DND-41 (cell line): ENCODE measurements at regions not wholly inside any gene's neighbourhood (a gene's known extent, or its start where the extent isn't known, plus 50 kb on each side); places are given as distances from the start of the nearest gene placed in this dataset.
A peak's percentile ranks its signal among the peaks of the same experiment; 100 is the strongest.
"Not testable (repeated sequence)": the region's sequence is repeated elsewhere in the genome, so short reads cannot be mapped to it uniquely, and the experiment has no call there.

ENCODE experiments used
- ATAC-seq: fragments of 200-7000 bp; cut with Tn5 transposase; 3 replicates; pipeline ENCODE4 v1.9.1; 2021; ENCODE audit warnings: low read depth; ENCODE audit not compliant: insufficient read depth
- DNase-seq: peaks from one replicate; pipeline ENCODE4 v3.0.0-alpha.2; 2020
- H2AFZ ChIP-seq: 2 replicates; pipeline ENCODE4 v1.6.0; 2012; ENCODE audit warnings: low read depth, low read length
- H3K27ac ChIP-seq: 2 replicates; pipeline ENCODE4 v1.5.1; 2012; ENCODE audit warnings: low read length, inconsistent platforms
- H3K27me3 ChIP-seq: fragments of 200-600 bp; sonication (generic); 2 replicates; pipeline ENCODE4 v1.6.0; 2012; ENCODE audit warnings: low read length, mild to moderate bottlenecking, inconsistent platforms; ENCODE audit not compliant: insufficient read depth, poor library complexity
- H3K36me3 ChIP-seq: 2 replicates; pipeline ENCODE4 v1.5.1; 2012; ENCODE audit warnings: low read length, inconsistent platforms; ENCODE audit not compliant: insufficient read depth
- H3K4me1 ChIP-seq: 2 replicates; pipeline ENCODE4 v1.5.1; 2012; ENCODE audit warnings: mild to moderate bottlenecking, low read length; ENCODE audit not compliant: insufficient read depth
- H3K4me2 ChIP-seq: 2 replicates; pipeline ENCODE4 v1.6.0; 2012; ENCODE audit warnings: mild to moderate bottlenecking, moderate library complexity, low read length, inconsistent platforms; ENCODE audit not compliant: insufficient read depth
- H3K4me3 ChIP-seq, 2 experiments: fragments of 200-600 bp in 1 of 2; shearing (Covaris generic) in 1 of 2; 2 replicates each; pipeline ENCODE4 v1.5.1; 2012 to 2016; ENCODE audit warnings: inconsistent platforms in 2 of 2, low read length in 2 of 2, mild to moderate bottlenecking in 2 of 2, low read depth in 1 of 2, moderate library complexity in 1 of 2
- H3K79me2 ChIP-seq: 2 replicates; pipeline ENCODE4 v1.6.0; 2012; ENCODE audit warnings: low read length, inconsistent platforms; ENCODE audit not compliant: insufficient read depth
- H3K9ac ChIP-seq: 2 replicates; pipeline ENCODE4 v1.6.0; 2012; ENCODE audit warnings: low read depth, mild to moderate bottlenecking, inconsistent platforms, low read length, moderate library complexity
- H3K9me3 ChIP-seq: 2 replicates; pipeline ENCODE4 v1.5.1; 2012; ENCODE audit warnings: low read length, moderate library complexity, mild to moderate bottlenecking, inconsistent platforms; ENCODE audit not compliant: insufficient read depth, severe bottlenecking
- H4K20me1 ChIP-seq: 2 replicates; pipeline ENCODE4 v1.6.0; 2012; ENCODE audit warnings: low read length; ENCODE audit not compliant: insufficient read depth
- EZH2 ChIP-seq: IDR thresholded peaks from 3 replicates; pipeline ENCODE4 v1.6.1; 2012; ENCODE audit warnings: borderline replicate concordance, low read depth, mild to moderate bottlenecking, moderate library complexity, low read length, inconsistent platforms; ENCODE audit not compliant: severe bottlenecking
- TF ChIP-seq, protein P1 (sequence below): IDR thresholded peaks from 2 replicates; pipeline ENCODE4 v1.5.1; 2012; ENCODE audit warnings: borderline replicate concordance, low read length, moderate library complexity, mild to moderate bottlenecking; ENCODE audit not compliant: poor library complexity, severe bottlenecking; ENCODE audit errors: extremely low read depth

DNA sequence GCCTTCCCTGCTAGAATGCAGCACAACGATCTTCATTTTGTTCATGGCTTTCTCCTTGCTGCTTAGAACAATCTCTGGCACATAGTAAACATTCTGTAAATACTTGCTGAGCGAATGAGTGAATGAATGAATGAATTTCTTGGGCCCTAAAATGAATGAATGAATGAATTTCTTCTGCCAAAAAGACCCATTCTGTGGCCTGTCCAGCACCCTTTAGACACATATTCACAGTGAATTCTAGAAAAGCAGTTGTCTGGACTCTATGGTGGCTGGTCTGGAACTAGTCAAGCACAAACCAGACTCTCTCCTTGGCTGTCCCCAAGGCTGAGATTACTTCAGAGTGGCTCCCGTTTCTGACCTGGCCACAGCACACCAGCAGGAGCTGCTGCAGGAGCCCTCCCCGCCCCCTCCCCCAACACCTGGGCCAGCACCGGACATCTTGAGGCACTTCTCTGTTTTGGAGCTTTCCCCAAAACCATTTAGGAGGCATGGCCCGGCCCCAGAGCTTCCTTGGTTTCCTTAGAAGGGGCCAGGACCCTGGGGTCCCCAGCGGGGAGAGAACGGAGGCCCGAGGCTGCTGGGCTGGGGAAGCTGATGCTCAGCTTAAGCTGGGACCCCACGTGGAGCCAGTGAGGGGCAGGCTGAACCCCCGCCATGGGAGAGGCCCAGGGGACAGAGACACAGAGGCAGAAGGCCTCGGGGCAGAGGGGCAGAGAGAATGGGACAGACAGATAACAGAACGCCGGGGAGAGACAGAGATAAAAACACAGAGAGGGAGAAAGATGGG is 159.0 kb downstream of the ZFP36L2 start:
- Histone ChIP-seq H3K27me3 (no peaks in the 10 kb centered on the region), H3K4me2 (no peak overlapping the region), H3K27ac (peak overlapping the region; percentile 5; the same call in 1 of the 2 replicates), H2AFZ (no peak overlapping the region), H4K20me1 (no peaks in the 10 kb centered on the region), H3K79me2 (no peaks in the 10 kb centered on the region), H3K4me3 (no peak overlapping the region), H3K9me3 (no peaks in the 10 kb centered on the region), H3K4me1 (peaks cover 11% of the 10 kb centered on the region), H3K9ac (no peak overlapping the region), H3K36me3 (no peaks in the 10 kb centered on the region)
- no peak for DNase-seq
- no peak for TF ChIP-seq EZH2
- TF ChIP-seq, protein P1, sequence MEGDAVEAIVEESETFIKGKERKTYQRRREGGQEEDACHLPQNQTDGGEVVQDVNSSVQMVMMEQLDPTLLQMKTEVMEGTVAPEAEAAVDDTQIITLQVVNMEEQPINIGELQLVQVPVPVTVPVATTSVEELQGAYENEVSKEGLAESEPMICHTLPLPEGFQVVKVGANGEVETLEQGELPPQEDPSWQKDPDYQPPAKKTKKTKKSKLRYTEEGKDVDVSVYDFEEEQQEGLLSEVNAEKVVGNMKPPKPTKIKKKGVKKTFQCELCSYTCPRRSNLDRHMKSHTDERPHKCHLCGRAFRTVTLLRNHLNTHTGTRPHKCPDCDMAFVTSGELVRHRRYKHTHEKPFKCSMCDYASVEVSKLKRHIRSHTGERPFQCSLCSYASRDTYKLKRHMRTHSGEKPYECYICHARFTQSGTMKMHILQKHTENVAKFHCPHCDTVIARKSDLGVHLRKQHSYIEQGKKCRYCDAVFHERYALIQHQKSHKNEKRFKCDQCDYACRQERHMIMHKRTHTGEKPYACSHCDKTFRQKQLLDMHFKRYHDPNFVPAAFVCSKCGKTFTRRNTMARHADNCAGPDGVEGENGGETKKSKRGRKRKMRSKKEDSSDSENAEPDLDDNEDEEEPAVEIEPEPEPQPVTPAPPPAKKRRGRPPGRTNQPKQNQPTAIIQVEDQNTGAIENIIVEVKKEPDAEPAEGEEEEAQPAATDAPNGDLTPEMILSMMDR = no peak
- ATAC-seq = no peak

DNA sequence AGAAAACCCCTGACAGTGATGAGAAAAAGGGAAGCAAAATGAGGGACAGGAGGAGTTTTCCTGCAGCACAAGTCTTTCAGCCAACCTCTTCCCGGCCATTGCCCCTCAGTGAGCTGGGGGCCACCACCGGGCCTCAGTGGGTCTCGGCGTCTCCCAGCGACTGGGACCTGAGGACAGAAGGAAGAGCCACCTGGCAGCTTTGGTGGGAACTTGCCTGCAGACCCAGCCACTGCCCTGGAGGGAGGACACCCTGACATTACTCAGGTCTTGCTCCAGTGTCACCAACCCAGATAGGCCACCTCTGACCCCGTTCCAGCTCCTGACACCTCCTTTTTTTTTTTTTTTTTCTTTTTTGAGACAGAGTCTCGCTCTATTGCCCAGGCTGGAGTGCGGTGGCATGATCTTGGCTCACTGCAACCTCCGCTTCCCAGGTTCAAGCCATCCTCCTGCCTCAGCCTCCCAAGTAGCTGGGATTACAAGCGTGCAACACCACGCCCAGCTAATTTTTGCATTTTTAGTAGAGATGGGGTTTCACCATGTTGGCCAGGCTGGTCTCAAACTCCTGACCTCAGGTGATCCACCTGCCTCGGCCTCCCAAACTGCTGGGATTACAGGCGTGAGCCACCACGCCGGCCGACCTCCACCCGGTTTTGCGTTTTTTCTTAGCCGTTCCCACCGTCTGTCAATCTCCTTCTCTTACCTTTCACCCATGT is 159.7 kb downstream of the ZFP36L2 start:
- not testable (repeated sequence) for H3K4me3 ChIP-seq, H3K36me3 ChIP-seq, DNase-seq, H3K27me3 ChIP-seq, H4K20me1 ChIP-seq, ATAC-seq, H3K9ac ChIP-seq, H3K79me2 ChIP-seq, H3K9me3 ChIP-seq, H2AFZ ChIP-seq, H3K4me2 ChIP-seq
- Histone ChIP-seq H3K27ac (peak overlapping the region; percentile 68), H3K4me1 (peaks cover 15% of the 10 kb centered on the region)

DNA sequence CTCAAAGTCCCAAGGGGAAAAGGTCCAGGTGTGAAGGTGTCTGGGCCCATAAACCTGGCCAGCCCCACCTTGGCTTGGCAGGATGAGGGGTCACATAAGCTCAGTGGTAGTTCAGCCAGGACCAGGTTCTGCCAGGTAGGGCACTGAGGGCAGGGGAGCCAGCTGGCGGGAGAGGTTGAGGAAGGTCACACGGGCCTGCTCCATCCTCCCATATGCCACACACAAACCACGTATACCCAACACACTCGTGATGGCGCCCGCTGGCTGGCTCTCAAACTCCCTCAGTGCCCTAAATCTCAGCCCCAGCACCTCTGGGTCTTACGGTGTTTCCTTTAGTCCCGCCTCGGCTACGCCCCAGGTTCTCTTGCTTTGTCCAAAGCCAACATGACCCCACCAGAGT is 160.5 kb downstream of the ZFP36L2 start:
- Histone ChIP-seq H3K27me3 (no peaks in the 10 kb centered on the region), H3K9me3 (peaks cover 4% of the 10 kb centered on the region), H2AFZ (no peak overlapping the region), H3K36me3 (no peaks in the 10 kb centered on the region), H3K4me2 (no peak overlapping the region), H3K9ac (no peak overlapping the region), H3K4me1 (peaks cover 23% of the 10 kb centered on the region), H3K4me3 (no peak overlapping the region), H3K79me2 (no peaks in the 10 kb centered on the region), H3K27ac (peak overlapping the region; percentile 68), H4K20me1 (no peaks in the 10 kb centered on the region)
- no peak for DNase-seq
- TF ChIP-seq EZH2 = no peak
- TF ChIP-seq, protein P1 = no peak
- peak; percentile 54; the same call in 1 of the 3 replicates for ATAC-seq

DNA sequence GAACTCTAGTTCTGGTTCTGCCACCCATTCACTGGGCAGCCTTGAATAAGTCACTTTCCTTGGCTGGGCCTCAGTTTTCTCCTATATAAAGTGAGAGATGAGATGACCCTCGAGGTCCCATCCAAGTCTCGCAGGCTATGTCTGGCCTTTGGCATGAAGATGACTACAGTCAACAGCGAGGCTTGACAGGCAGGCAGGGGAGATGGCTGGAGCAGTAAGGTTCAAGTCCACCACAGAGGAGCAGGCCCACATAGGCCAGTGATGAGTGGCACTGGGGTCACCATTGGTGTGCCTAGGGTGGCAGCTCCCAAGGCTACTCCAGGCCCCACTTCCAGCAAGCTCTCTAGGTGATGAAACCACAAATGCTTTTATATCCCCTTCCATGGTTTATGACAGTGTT is 161.4 kb downstream of the ZFP36L2 start:
- Histone ChIP-seq H3K4me2 (no peak overlapping the region), H3K4me3 (no peak overlapping the region), H3K79me2 (no peaks in the 10 kb centered on the region), H3K4me1 (peaks cover 31% of the 10 kb centered on the region), H3K9ac (no peak overlapping the region), H2AFZ (no peak overlapping the region), H4K20me1 (no peaks in the 10 kb centered on the region), H3K27me3 (no peaks in the 10 kb centered on the region), H3K36me3 (no peaks in the 10 kb centered on the region), H3K9me3 (peaks cover 4% of the 10 kb centered on the region), H3K27ac (peak overlapping the region; percentile 43)
- TF ChIP-seq, protein P1 = no peak
- TF ChIP-seq EZH2 = no peak
- DNase-seq = no peak
- ATAC-seq = no peak

DNA sequence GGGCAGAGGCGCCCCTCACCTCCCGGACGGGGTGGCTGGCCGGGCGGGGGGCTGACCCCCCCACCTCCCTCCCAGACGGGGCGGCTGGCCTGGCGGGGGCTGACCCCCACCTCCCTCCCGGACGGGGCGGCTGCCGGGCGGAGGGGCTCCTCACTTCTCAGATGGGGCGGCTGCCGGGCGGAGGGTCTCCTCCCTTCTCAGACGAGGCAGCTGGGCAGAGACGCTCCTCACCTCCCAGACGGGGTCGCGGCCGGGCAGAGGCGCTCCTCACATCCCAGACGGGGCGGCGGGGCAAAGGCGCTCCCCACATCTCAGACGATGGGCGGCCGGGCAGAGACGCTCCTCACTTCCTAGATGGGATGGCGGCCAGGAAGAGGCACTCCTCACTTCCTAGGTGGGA is 163.3 kb downstream of the ZFP36L2 start:
- not testable (repeated sequence) for H3K9me3 ChIP-seq, H3K27ac ChIP-seq, ATAC-seq, H4K20me1 ChIP-seq, H3K4me2 ChIP-seq, H3K9ac ChIP-seq, DNase-seq, H3K27me3 ChIP-seq, H3K36me3 ChIP-seq, H3K4me3 ChIP-seq, H2AFZ ChIP-seq, H3K79me2 ChIP-seq
- H3K4me1 ChIP-seq = peaks cover 51% of the 10 kb centered on the region
